GM19023 (cell line): ENCODE measurements at regions not wholly inside any gene's neighbourhood (a gene's known extent, or its start where the extent isn't known, plus 50 kb on each side); places are given as distances from the start of the nearest gene placed in this dataset.

Source experiments
- ATAC-seq: cut with Tn5 transposase; IDR thresholded peaks from one replicate; pipeline ENCODE4 v1.9.1; 2021; ENCODE audit warnings: mild to moderate bottlenecking, moderate library complexity; ENCODE audit not compliant: unreplicated experiment

DNA sequence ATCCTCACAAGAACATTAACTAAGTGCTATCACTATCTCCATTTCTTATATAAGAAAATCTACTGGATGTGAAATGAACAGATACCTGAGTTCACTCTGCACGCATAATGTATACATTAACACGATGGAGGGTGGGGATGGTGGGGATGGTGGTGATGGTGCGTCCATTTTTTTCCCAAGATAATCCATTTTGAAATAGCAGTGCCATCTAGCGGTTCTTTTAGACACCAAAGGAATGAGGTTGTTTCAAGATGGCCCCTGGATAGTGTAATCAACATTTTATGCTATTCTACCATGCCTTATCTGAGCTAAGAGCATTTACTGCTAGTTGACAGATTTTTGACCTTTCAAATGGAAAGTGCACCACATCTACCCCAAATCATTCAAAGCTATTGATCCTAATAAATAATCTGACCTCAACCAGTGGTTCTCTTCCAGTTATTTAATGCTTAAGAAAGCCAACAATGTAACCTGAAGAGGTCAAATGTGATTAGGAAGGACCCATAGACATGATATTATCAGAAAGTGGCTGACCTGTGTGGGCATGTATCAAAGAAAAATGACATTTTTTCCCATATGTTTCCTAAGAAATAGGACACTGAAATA lies 714.7 kb upstream of the TENM4 start:
- no peak for ATAC-seq

DNA sequence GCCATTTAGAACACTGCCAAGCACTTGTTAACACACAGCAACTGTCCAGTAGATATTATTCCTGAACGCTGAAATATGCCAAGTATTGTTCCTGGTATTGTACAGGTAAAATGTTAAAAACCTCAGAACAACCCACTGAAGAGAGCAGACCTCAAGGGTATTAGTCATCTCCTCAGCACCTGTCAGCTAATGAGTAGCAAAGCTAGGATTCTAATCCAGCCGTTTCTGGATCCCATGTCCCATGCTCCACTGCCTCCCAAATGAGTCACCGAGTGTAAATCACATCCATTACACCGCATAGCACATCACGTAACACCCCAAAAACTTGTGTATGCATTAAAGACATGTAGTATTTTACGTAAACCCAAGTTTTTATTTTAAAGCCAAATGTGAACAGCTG lies 705.4 kb upstream of the TENM4 start:
- no peak for ATAC-seq

DNA sequence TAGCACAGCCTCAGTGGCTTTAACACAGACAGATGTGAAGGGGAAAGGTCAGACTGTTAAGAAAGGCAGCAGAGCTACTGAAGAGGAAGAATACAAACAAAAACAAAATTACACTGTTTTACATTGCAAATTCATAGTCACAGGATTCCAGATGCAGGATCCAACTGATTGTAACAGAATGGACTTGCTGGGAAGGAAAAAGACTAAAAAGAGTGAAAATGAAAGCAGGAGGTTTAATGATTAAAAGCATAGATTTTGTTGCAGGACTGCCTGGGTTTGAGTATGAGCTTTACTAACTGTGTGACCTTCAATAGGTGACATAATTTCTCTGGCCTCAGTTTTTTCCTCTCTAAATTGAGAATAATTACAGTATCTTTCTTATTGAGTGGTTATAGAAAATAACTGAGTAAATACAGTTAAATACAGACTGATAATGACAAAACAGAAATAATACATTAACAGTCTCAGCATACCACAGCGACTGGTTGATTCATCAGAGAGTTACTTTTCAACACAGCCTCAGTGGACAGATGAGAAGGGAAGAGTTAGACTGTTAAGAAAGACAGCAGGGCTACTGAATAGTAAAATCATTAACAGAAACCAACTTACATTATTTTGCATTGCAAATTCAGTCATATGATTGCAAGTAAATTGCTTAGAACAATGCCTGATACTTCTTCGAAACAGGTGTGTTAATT lies 704.2 kb upstream of the TENM4 start:
- ATAC-seq, result no peak

DNA sequence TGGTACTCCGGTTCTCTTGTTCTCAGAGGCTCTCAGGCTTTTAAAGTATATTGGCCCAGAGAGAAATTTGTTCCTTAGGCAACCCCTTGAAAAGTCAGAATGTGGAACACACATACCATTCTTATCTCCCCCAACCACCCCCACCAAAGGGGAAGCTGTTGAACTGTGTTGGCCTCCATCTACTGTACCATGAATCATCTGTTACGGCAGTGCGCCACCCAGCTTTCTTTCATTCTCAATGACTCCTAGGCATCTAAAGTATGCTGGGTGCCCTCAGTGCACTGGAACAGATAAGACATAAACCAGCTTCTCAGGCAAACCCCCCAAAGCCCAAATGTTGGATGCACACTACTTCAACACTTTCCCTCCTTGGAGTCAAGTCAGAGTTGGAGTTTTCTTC lies 696.2 kb upstream of the TENM4 start:
- ATAC-seq, result no peak

DNA sequence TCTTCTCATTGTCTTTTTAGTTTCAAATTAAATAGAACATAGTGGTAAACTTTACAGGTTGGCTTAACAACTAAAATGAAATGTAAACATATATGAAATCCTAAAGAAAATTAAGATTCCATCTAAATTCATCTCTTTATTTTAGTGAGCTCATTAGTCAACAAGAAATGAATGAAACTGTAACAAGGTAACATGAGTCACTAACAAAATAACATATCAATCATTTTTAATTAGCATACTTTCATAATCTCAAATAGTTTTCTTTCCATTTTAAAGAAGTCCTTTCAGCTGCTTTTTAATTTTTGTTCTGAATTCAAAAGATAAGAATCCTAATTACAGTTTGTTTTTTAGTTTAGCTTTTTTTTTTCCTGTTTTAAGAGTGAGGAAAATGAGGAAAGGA lies 688.6 kb upstream of the TENM4 start:
- ATAC-seq, result no peak

DNA sequence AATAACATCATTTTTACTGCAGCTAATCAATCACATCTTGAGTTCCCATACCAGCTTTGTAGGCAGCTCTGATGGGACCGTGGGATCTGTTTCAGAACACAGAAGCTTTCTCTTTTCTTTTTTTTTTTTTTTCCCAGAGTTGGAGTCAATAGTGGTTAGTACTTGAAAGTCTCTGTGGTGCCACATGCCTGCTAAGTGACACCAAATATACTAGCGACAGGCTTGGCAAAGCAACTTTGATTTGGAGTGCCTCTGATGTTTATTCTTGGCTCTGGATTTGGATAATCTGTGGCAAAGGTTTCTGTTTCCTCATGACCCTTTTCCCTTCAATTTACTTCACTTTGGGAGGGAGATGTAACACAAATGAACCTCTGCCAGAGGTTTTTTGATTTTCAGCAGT lies 681.4 kb upstream of the TENM4 start:
- no peak for ATAC-seq

DNA sequence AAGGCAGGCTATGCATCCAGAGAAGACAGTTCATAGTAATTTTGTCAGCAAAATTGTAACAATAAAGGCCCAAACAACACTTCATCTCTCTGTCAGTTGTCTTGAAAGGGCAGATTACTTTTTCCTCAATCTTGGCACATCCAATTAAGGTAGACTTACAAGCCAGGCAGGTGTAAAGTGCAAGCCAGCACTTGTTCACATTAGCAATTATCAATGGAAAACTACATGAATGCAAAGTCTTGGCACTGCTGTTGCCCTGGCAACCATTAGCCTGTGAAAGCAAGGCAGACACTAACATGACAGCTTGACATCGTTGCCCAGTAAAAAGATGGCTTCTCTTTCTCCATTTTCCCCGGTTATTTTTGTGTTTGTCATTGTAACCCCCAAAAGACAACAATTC lies 677.2 kb upstream of the TENM4 start:
- ATAC-seq, result no peak

DNA sequence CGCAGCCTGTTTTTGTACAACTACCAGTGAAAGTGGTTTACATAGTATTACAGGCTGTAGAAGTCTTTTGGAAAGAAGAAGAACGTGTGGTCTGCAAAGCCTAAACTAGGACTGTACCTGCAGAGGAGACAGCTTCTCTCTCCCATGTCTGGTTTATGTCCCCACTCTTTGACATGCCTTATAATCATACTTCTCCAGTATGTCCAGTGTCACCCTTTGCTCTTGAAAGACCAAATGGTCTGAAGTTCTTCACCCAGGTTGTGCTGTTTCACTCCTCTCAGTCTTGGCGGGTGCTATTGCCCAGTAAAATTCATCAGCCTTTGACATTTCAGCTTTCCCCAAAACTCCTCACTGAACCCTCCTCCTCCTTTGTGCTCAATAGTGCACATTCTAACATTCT lies 676.0 kb upstream of the TENM4 start:
- no peak for ATAC-seq

DNA sequence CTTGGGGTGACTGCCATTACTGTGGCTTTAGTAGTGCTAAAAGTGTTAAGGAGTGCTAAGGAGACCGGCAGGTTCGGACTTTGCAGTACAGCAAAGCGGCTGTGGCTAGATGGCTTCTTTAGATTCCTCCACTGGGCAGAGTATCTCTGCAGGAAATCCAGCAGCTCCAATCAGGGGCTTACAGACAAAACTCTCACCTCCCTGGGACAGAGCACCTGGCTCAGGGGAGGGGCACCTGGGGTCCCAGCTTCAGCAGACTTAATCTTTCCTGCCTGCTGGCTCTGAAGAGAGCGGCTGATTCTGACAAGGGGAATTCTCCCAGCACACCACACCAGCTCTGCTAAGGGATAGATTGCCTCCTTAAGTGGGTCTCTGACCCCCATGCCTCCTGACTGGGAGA lies 668.8 kb upstream of the TENM4 start:
- no peak for ATAC-seq

DNA sequence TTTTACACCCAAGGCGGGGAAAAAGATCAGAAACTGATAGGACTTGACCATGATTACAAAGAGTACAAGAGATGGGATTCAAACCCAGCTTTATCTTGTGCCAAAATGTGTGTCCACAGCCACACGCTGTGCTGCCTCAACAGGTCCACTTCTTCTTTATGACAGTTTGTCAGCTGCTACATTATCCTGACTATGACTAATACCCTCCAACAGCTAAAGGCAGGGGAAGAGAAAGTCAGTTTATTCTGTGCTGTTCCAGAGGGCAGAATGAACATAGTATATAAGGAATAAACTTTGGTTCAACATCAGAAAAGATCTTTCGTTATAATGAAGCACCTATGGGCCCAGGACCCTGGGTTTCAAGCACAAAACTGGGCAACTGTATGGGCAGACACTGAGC lies 668.2 kb upstream of the TENM4 start:
- ATAC-seq, result no peak

DNA sequence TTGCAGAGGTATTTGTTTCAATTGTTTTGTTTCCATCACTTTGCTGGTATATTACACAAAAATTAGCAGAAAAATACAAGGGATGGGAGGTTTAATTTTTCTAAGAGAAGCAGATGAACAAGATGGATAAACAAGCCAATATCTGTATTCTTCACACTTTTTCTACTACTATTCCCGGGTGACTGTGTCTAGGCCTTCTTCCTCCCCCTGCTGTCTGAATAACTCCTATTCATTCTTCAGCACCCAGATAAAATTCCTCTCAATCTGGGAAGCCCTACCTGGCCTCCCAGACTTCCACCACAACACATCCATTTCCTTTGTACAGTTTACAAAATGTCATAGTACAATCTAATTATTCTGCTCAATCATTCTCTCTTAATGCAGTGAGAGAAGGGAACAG lies 666.6 kb upstream of the TENM4 start:
- ATAC-seq, result no peak

DNA sequence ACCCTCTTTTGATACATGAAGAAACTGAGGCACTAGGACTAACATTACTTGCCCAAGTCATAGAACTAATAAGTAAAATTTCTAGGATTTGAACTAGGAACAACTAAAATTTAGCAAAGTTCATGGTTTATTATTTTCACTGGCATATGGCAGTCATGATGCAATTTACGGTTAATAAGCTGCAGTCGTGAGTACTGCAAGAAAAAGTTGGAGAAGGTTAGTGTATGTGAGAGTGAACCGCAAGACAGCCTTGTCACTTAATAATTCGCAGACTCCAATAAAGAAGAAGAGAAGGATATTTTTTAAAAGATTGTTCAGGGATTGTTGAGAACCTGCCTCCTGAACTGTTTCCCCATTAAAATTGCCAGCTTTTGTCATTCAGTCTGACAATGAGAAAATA lies 663.4 kb upstream of the TENM4 start:
- ATAC-seq, result no peak

DNA sequence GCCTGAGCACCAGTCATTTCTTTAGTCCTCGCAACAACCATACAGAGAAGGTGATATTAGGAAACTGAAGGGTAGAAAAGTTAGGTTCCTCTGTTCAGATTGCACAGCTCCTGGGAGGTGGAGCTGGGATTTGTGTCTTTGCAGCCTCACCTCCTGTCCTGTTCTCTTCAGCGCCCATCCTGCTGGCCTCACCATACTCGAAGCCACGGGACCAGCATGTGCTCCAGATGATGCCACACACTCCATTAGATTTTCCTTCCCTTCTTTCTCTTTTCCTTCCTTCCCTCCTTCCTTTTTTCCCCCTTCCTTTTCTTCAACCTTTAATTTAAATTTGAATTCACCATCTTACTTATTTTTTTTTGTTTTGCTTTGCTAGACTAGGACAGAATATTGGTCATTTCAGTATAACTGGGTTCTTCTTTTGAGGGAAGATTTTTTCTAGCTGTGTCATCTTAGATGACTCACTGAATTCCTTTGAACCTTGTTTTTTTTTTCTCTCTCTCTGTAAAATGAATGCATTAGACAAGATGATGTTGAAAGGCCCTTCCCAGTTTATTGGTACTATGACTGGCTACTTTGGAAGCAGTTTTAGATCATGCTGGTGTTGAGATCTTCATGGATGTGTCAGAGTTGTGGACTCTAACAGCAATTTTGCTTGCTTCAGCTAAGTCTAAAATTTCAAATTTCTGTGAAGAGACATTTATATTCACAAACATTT lies 662.5 kb upstream of the TENM4 start:
- ATAC-seq, result no peak

DNA sequence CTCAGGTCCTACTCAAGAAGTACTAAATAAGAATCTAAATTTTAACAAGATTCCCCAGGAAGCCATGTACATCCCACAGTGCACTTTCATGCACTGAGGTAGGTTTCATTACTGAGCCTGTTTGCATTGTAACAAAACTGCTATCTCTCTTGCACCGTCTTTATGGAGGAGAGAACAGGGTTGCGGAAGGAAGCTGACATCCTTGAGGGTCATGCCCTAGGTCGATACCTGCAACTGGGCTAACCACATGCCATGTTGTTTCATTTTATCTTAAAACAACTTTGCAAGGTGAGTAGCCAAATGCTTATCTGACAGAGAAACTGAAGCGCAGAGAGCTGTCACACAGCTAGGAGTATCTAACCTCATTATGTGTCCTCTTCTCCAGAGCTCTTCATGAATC lies 656.3 kb upstream of the TENM4 start:
- no peak for ATAC-seq

DNA sequence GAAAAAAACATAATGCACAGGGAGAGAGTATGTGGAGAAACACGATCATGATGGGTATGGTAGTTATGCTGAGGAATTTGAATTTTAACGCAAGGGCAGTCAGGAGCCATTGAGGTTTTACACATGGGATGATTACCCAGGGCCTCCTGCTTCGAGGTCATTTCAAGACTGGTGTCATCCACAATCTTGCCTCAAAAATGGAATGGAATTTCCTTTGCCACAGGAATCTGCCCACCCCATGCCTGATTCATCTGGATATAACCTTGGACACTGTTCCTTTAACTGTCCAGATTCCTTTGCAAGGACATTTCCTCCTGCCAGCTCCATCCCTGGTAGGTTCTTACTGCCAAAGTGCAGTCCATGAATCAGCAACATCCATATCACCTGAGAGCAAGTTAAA lies 655.9 kb upstream of the TENM4 start:
- no peak for ATAC-seq

DNA sequence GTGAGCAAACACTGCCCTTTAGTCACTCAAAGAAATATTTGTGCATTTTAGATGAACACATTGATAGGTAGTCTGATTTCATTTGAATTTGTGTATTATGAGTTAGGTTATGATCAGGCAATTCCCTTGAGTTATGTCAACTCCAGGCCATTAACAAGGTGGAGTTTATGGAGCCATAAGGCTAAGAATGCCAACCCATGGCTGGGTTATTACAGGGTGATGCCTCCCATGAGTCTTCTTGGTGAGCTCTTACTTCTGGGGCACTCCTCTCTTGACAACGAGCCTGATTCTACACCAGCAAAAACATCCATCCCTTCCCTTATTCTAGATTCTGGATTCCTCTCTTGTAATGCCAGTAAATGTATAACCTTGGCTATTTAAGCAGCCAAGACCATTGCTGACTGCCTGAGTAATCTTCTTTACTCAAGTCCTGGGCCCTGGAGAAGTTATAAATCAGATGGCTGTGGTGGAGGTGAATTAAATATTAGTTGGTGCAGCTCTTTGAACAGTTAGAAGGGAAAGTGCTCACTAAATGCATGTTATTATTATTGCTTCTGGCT lies 645.7 kb upstream of the TENM4 start:
- ATAC-seq, result no peak

DNA sequence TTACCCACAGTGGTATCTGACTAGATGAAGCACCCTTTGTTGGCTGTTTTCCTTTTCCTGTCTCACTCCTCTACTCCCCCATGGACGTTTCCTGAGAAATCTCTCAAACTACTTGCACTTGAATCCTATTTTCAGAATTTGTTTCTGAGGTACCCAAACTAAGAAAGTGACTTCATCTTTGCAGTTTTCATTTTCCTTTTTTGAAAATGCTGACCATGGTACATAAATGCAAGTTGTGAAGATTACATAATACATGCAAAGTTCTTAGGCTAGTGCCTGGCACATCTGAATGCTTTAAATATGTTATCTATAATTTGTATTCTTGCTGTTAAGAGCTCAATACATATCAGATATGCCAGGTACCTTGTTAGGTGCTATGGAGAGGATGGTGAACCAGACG lies 644.7 kb upstream of the TENM4 start:
- ATAC-seq, result no peak

DNA sequence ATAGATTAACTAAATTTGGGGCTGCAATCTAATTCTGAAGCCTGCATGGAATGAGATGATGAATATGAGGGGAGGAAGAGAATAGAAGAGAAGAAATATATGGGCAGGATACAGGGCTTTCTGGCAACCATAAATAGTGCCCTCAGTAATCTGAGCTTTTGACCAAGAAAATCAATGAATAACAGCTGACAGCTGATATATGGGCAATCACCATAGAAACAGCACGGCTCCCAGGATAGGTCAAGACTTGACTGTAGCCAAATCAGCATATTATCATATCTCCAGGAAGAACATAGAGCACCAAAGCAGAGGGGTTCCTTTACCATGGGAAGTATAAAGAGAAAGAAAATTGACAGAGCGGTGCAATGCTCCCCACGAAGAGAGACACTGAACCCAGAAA lies 643.8 kb upstream of the TENM4 start:
- ATAC-seq, result no peak

DNA sequence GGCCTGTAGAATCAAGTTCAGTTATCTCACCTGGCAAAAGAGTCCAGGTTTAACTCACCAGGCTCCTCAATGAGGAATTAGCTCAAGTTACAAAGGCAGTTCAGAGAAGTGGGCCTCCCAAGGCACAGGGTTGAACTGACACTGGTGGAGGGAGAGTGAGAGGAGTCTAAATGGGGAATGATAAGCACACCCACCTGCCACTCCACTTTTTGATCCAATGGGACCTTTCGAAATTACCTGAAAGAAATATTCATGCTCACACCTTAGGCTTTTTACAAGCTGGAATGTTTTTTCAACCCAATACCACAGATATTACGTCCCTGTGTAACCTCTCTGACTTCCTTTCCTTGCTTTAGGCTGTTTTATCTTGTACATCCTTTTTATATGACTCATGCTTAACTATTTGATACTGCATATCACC lies 642.7 kb upstream of the TENM4 start:
- no peak for ATAC-seq

DNA sequence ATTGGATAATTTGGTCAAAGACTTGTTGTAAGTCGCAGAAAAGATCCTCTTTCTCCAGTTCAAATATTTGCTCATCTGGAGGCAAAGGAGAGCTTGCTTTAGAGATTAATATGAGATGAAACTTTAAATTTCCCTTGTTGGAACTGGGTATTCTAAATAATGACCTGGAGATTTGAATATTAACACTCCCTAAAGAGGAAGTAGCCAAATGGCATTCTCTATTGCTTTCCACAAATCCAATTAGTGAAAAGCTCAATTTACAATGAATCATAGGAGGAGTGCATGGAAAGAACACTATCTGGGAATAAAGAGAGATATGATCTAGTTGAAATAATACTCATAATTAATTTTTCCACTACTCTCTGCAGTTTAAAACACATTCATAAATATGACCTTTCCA lies 641.6 kb upstream of the TENM4 start:
- ATAC-seq, result no peak

DNA sequence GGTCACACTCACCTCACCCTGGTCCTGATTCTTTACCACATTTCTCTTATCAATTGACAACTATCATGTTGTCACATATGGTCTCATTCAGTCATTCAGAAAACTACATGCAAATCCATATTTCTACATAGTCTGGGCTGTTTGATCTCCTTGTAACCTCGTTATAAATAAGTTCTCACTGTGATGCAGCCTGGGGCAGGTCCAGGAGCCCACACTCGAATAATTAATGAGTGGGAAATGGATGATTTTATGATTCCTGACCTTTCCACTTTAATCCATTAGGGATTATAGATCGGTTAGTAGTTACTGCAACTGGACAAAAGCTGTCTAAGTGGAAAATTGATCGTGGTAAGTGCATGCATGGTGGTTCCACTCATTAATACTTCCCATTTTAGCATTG lies 636.3 kb upstream of the TENM4 start:
- ATAC-seq, result no peak

DNA sequence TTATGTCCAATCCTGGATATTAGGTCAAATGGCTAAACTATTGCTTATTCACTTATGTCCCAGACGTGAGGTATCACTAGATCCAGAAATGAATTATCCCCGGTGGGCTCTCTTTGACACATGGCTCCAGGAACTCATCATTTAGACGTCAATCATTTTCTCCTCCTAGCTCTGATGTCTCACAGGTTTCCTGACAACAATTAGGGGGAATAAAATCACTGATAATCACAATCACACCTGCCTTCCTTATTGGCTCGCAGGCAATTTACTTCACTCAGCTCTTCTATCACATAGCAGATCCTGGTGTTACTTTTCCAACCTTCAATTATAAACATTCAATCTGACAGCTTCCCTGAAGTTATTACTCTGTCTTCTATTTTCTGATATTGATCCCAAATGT lies 634.0 kb upstream of the TENM4 start:
- ATAC-seq, result no peak
